Mesodermal cell (in vitro differentiated cells): ENCODE measurements at regions not wholly inside any gene's neighbourhood (a gene's known extent, or its start where the extent isn't known, plus 50 kb on each side); places are given as distances from the start of the nearest gene placed in this dataset.

Source experiments
- H3K27ac ChIP-seq: 2 replicates; pipeline ENCODE4 v1.7.0; 2013; ENCODE audit warnings: mild to moderate bottlenecking, low read depth, low read length, moderate library complexity; ENCODE audit not compliant: severe bottlenecking
- H3K36me3 ChIP-seq: 2 replicates; pipeline ENCODE4 v1.7.1; 2013; ENCODE audit warnings: mild to moderate bottlenecking, low read length, moderate library complexity; ENCODE audit not compliant: control insufficient read depth, insufficient read depth
- H3K4me1 ChIP-seq: one replicate; pipeline ENCODE4 v1.7.1; 2013; ENCODE audit warnings: mild to moderate bottlenecking, low read length; ENCODE audit not compliant: insufficient read depth, control insufficient read depth, poor library complexity, severe bottlenecking
- H3K4me3 ChIP-seq: 2 replicates; pipeline ENCODE4 v1.7.0; 2013; ENCODE audit warnings: low read length, control low read depth, mild to moderate bottlenecking; ENCODE audit not compliant: insufficient read depth, poor library complexity, severe bottlenecking; ENCODE audit errors: extremely low read depth
- H3K9me3 ChIP-seq: 2 replicates; pipeline ENCODE4 v1.7.1; 2013; ENCODE audit warnings: mild to moderate bottlenecking, low read length, moderate library complexity; ENCODE audit not compliant: control insufficient read depth
- WGBS, 2 experiments: methylation state at CpG; one replicate each; pipeline ENCODE4 v1.1.5; 2013; ENCODE audit warnings: missing lambda C conversion rate in 2 of 2; ENCODE audit not compliant: insufficient coverage in 2 of 2; 5-methylcytosine and 5-hydroxymethylcytosine counted together

DNA sequence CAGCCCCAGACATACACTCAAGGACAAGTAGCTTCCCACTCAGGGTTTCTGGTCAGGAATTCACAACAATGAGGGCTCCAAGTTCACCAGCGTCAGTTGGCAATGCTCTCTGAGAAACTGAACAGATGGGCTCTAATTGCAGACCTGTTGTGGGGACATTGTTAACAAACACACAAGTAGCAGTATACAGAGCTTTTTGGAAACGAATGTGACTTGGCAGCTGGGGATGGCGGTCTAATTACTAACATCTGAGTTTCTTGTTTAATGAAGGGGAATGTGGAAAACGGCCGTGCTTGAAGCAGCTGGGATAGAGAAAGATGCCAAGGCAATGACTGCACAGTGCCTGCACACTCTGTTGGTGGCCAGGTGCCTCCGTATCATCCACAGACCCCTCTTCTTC, 316.1 kb upstream of the IRX3 start:
- Histone ChIP-seq H3K36me3 (no peaks in the 10 kb centered on the region), H3K9me3 (peaks cover 3% of the 10 kb centered on the region), H3K4me3 (no peak overlapping the region), H3K4me1 (no peaks in the 10 kb centered on the region), H3K27ac (no peak overlapping the region)
- 92 to 94% methylated on average over 1 to 2 of the region's 6 CpGs for WGBS, 2 experiments

GRCh38 chr16:54597222-54597621, 310.6 kb upstream of the IRX3 start:
- H3K9me3 ChIP-seq: peaks cover 3% of the 10 kb centered on the region
- H3K36me3 ChIP-seq: no peaks in the 10 kb centered on the region
- H3K4me3 ChIP-seq: no peak overlapping the region
- no peak overlapping the region for H3K27ac ChIP-seq
- H3K4me1 ChIP-seq: no peaks in the 10 kb centered on the region

- H3K36me3 ChIP-seq: no peaks in the 10 kb centered on the region
- H3K4me1 ChIP-seq: no peaks in the 10 kb centered on the region
- H3K9me3 ChIP-seq: no peaks in the 10 kb centered on the region
- no peak overlapping the region for H3K4me3 ChIP-seq
- H3K27ac ChIP-seq: no peak overlapping the region
- WGBS, 2 experiments: 0% methylated on average over 1 of the region's 2 CpGs
These were observed 309.0 kb upstream of the IRX3 start for GRCh38 chr16:54595621-54596020.

DNA sequence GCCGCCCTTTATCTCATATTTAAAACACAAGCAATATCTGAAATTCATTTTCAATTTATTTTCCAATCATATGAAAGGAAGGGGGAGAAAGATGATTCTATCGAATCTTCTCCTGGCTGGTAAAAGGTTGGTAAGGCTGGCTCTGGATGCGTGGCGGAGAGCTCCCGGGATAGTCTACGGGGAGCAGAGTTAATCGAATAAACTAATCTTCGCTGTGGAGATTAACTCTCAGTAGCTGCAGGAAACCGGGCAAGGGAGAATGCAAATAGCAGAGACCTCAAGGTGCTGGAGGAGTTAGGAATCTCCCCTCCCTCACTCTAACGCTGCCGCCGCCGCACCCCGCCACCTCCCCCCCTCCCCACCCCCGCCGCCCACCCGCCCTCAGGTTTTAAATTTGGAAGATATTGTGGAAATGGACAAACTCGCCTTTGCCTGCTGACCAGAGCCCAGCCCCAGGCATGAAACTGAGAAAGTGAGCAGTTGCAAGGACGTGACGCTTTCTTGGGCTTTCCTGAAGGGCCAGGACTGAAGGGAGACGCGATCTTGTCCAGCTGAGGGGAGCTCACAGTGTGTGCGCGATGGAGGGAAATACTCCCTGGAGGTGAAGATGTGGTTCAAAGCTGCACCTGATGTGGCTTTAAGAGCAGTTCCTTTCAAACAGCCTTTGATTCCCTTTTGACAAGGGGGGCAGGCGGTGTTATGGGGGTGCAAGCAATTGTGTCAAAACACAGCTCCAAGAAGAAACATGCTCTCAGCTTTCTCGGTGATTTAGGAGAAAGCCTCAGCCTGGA, 308.2 kb upstream of the IRX3 start:
- 53 to 66% methylated on average over 11 to 12 of the region's 26 CpGs for WGBS, 2 experiments
- Histone ChIP-seq H3K27ac (no peak overlapping the region), H3K9me3 (no peaks in the 10 kb centered on the region), H3K4me1 (no peaks in the 10 kb centered on the region), H3K4me3 (no peak overlapping the region), H3K36me3 (no peaks in the 10 kb centered on the region)

DNA sequence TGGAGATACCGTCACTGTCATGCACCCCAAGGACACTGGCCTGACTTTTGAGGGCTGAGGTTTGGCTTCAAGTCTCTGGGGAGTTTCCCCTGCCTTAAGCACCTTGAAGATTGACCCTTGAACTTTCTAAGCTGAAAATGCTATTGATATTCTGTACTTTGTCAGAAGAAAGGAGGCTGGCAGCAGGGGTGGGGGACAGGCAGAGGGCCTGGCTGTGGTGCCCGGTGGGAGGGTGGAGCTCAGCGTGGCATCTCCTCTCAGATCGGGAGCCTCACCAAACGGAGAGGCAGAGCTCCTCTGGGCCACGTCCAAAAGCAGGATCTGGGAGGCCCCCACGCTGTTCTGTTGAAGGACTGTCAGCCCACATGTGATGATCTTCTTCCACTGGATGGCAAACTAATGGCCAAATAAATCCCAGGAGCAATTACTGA, 305.2 kb upstream of the IRX3 start:
- Histone ChIP-seq H3K36me3 (no peaks in the 10 kb centered on the region), H3K9me3 (no peaks in the 10 kb centered on the region), H3K4me1 (no peaks in the 10 kb centered on the region), H3K27ac (no peak overlapping the region), H3K4me3 (no peak overlapping the region)
- 16 to 24% methylated on average over 3 to 5 of the region's 7 CpGs for WGBS, 2 experiments

GRCh38 chr16:54590836-54591235, 304.2 kb upstream of the IRX3 start:
- Histone ChIP-seq H3K36me3 (no peaks in the 10 kb centered on the region), H3K4me1 (no peaks in the 10 kb centered on the region), H3K27ac (no peak overlapping the region), H3K9me3 (no peaks in the 10 kb centered on the region), H3K4me3 (no peak overlapping the region)
- 37 to 50% methylated on average over 1 to 3 of the region's 4 CpGs for WGBS, 2 experiments

DNA sequence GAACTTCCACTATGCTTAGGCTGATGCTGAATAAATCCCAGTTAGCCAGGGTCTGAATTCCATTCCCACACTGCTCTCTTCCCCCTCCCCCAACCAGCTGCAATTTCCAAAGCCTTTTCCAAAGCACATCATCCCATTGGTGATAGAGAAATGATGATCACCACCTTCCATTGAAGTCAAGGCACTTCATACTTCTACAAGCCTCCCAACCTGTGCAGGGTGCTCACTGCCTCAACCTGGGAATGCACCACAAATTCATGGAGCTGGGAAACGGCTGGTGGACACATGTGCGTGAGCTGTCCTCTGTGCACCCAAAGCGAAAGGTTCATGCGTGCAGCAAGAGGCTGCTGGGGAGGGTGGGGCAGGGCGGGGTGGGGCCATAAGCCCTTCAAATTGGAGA, 302.7 kb upstream of the IRX3 start:
- H3K4me1 ChIP-seq: no peaks in the 10 kb centered on the region
- no peaks in the 10 kb centered on the region for H3K9me3 ChIP-seq
- 96 to 98% methylated on average over 4 to 5 of the region's 5 CpGs for WGBS, 2 experiments

GRCh38 chr16:54588026-54588425, 301.4 kb upstream of the IRX3 start:
- WGBS, 2 experiments: 81 to 82% methylated on average over 4 to 5 of the region's 5 CpGs
- H3K27ac ChIP-seq: no peak overlapping the region
- no peaks in the 10 kb centered on the region for H3K9me3 ChIP-seq
- no peak overlapping the region for H3K4me3 ChIP-seq
- H3K4me1 ChIP-seq: no peaks in the 10 kb centered on the region
- H3K36me3 ChIP-seq: no peaks in the 10 kb centered on the region

More for the DNA sequence above, 302.7 kb upstream of the IRX3 start:
- Histone ChIP-seq H3K4me3 (no peak overlapping the region), H3K36me3 (no peaks in the 10 kb centered on the region), H3K27ac (no peak overlapping the region)

GRCh38 chr16:54587176-54587515, 300.6 kb upstream of the IRX3 start:
- WGBS, 2 experiments: 90 to 100% methylated on average over 2 of the region's 3 CpGs
- Histone ChIP-seq H3K27ac (no peak overlapping the region), H3K4me1 (no peaks in the 10 kb centered on the region), H3K4me3 (no peak overlapping the region), H3K36me3 (no peaks in the 10 kb centered on the region), H3K9me3 (no peaks in the 10 kb centered on the region)

DNA sequence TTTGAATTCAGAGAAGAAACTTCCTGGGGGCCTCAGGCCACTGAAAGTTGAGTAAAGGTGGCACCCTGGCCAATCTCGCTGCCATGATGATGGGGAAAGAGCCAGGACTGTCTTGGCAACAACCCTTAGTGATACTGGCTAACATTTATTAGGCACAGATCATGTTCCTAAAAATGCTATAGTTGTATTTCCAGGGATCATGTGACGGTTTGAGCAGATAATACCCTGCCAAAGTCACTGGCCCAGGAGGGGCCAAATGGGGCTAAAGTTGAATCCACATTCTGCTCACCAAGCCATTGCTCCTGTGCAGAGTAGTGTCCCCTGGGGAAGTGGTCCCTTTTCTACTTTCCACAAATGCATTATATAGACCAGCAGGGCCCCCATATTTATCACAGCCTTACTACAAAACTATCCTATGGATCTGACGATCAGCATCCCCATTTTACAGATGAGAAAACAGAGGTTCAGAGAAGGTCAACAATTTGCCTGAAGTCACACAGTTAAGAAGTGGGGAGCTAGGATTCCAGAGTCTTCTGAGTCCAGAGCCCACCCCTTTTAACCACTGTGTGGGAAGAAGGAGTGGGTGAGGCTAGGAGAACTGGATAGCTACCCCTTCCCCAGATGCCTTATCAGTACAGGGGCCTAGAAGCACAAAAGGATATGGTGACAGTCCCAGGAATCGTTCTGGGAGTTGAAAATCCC, 300.0 kb upstream of the IRX3 start:
- Histone ChIP-seq H3K36me3 (no peaks in the 10 kb centered on the region), H3K4me3 (no peak overlapping the region), H3K4me1 (no peaks in the 10 kb centered on the region), H3K27ac (no peak overlapping the region), H3K9me3 (no peaks in the 10 kb centered on the region)
- 86 to 88% methylated on average over 1 to 3 of the region's 4 CpGs for WGBS, 2 experiments

DNA sequence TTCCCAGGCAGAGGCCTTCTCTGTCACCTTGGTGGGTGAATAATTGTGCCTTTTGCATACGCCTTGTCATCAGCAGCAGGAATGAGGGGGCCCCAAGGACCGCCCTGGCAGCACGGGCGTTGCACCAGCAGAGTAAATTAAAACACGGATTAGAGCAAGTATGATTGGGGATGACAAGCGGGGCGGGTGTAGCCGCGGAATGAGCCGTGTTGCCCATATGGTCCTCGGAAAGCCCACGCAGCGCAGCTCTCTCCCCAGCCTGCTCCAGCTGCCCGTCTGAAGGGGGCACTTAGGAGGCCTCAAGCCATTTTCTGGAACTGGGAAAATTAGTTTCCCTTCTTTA, 299.4 kb upstream of the IRX3 start:
- Histone ChIP-seq H3K27ac (no peak overlapping the region), H3K4me3 (no peak overlapping the region), H3K9me3 (no peaks in the 10 kb centered on the region), H3K4me1 (no peaks in the 10 kb centered on the region), H3K36me3 (no peaks in the 10 kb centered on the region)
- WGBS, 2 experiments: 74 to 76% methylated on average over 11 to 13 of the region's 14 CpGs
